ENCODE measurements at regions not wholly inside any gene's neighbourhood (a gene's known extent, or its start where the extent isn't known, plus 50 kb on each side); places are given as distances from the start of the nearest gene placed in this dataset.

DNA sequence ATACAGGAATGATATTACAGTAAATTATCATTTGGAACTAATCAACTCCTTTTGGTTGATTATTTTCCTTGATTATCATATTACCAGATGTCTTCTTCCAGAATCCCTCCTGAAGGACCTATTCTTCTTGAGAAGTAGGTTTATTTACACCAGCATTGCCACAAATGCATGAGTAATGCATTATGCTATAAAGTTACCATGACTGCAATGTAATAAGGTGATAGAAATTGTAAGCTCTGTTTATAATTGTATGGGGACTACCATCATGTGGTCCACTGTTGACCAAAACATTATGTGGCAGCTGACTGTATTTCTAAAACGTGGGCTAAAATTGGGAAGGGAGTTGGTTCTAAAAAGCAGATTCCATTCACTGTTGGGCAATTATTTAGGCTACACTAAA is 602.2 kb downstream of the NYAP2 start:
- Histone ChIP-seq H3K9me3 (no peaks in the 10 kb centered on the region), H3K27me3 (no peaks in the 10 kb centered on the region), H3K4me3 (no peak overlapping the region), H3K4me1 (no peaks in the 10 kb centered on the region), H3K36me3 (ENCODE audit: low read depth, missing control alignments) (no peaks in the 10 kb centered on the region), H3K27ac (no peak overlapping the region)
- TF ChIP-seq, protein P1, sequence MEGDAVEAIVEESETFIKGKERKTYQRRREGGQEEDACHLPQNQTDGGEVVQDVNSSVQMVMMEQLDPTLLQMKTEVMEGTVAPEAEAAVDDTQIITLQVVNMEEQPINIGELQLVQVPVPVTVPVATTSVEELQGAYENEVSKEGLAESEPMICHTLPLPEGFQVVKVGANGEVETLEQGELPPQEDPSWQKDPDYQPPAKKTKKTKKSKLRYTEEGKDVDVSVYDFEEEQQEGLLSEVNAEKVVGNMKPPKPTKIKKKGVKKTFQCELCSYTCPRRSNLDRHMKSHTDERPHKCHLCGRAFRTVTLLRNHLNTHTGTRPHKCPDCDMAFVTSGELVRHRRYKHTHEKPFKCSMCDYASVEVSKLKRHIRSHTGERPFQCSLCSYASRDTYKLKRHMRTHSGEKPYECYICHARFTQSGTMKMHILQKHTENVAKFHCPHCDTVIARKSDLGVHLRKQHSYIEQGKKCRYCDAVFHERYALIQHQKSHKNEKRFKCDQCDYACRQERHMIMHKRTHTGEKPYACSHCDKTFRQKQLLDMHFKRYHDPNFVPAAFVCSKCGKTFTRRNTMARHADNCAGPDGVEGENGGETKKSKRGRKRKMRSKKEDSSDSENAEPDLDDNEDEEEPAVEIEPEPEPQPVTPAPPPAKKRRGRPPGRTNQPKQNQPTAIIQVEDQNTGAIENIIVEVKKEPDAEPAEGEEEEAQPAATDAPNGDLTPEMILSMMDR (IDR thresholded peaks at IDR 0.05), result no peak
- TF ChIP-seq POLR2A (IDR thresholded peaks at IDR 0.05), result no peak
- WGBS, 2 donors, result 57 to 60% methylated on average over 1 of the region's 1 CpG
- intact Hi-C loops (cut with DNase I; ENCODE audit: low total_unique reads), result no loop called here
- no peak for DNase-seq

DNA sequence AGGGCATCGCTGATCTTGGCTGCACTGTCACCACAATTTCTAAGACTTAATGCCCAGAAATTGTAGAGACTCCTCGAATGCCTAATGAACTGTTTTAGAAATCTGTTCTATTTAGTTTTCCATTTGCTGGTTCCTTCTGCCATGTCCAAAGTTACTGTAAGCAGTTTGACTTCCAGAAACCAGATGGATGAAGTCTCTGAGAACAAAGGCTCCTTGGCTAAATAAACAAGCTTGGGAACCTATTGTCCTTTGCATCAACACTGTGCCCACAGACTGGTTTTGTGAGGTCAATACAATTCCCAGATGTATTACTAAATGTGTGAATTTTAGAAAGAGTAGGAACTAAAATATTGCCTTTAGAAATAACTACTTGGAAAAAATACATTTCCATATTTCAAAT is 600.2 kb downstream of the NYAP2 start:
- Histone ChIP-seq H3K36me3 (ENCODE audit: low read depth, missing control alignments) (no peaks in the 10 kb centered on the region), H3K9me3 (no peaks in the 10 kb centered on the region), H3K4me1 (no peaks in the 10 kb centered on the region), H3K4me3 (no peak overlapping the region), H3K27ac (no peak overlapping the region), H3K27me3 (no peaks in the 10 kb centered on the region)
- intact Hi-C loops (cut with DNase I; ENCODE audit: low total_unique reads), result no loop called here
- WGBS, 2 donors, result 66 to 79% methylated on average over 2 of the region's 2 CpGs
- no peak for DNase-seq
- TF ChIP-seq POLR2A (IDR thresholded peaks at IDR 0.05), result no peak
- TF ChIP-seq, protein P1 (IDR thresholded peaks at IDR 0.05), result no peak

DNA sequence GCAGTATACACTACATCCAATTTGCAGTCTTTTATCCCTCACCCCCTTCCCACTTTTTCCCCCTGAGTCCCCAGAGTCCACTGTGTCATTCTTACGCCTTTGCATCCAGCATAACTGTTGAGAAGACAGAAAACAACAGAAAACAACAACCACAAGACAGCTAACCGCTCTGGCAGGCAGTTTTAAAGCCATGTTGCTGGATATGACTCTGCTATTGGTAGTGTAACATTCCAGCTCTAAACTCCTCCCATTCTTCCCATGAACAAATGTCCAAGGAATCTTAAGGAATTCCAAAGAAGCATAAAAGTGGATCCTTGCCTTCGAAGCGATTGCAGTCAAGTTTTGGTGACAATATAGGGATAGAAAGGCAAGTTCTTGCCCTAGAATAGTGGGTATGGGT is 599.1 kb downstream of the NYAP2 start:
- H3K27ac ChIP-seq, result no peak overlapping the region
- 91 to 94% methylated on average over 4 of the region's 4 CpGs for WGBS, 2 donors
- no peak for TF ChIP-seq POLR2A (IDR thresholded peaks at IDR 0.05)
- TF ChIP-seq, protein P1 (IDR thresholded peaks at IDR 0.05), result no peak
- H3K36me3 ChIP-seq (ENCODE audit: low read depth, missing control alignments), result no peaks in the 10 kb centered on the region
- intact Hi-C loops (cut with DNase I; ENCODE audit: low total_unique reads), result no loop called here
- no peak overlapping the region for H3K4me3 ChIP-seq
- H3K27me3 ChIP-seq, result no peaks in the 10 kb centered on the region
- H3K9me3 ChIP-seq, result no peaks in the 10 kb centered on the region
- DNase-seq, result no peak
- H3K4me1 ChIP-seq, result no peaks in the 10 kb centered on the region

DNA sequence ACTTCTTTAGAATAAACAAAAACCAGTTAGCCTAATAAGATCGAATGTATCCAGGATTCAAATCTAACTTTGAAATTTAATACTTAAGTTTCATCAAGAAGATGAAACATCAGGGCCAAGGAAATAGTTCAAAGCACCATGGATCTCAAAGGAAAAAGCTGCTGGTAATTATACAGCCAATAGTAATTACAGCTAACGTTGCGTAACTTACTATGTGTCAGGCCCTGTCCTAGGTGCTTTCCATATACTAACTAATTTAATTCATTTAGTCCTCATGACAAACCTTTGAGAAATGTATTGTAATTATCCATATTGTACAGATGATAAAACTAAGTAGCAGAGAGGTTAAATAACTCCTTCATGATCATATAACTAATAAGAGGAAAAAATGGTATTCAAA is 598.6 kb downstream of the NYAP2 start:
- H3K27ac ChIP-seq, result no peak overlapping the region
- no peaks in the 10 kb centered on the region for H3K4me1 ChIP-seq
- no peaks in the 10 kb centered on the region for H3K36me3 ChIP-seq (ENCODE audit: low read depth, missing control alignments)
- no peak overlapping the region for H3K4me3 ChIP-seq
- WGBS, 2 donors, result 95 to 97% methylated on average over 3 of the region's 3 CpGs
- H3K27me3 ChIP-seq, result no peaks in the 10 kb centered on the region
- no peak for DNase-seq
- no peak for TF ChIP-seq POLR2A (IDR thresholded peaks at IDR 0.05)
- TF ChIP-seq, protein P1 (IDR thresholded peaks at IDR 0.05), result no peak
- H3K9me3 ChIP-seq, result no peaks in the 10 kb centered on the region
- intact Hi-C loops (cut with DNase I; ENCODE audit: low total_unique reads), result no loop called here

DNA sequence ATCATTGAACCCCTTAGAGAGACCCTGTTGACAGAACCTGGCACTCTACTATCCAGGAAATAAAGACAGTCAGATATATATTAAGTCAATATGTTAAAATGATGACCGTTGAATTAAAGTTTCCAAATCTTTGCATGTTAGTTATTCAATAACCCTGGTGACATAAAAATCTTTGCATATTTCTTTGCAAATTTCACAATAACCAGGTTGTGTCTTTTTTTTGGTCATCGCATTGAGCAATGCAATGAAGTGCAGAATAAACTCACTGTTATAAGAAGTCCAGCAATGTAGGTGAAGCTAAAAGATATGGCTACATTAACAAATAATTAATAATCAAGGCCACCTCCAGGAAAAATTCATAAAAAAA is 596.9 kb downstream of the NYAP2 start:
- 92 to 95% methylated on average over 2 of the region's 2 CpGs for WGBS, 2 donors
- no peaks in the 10 kb centered on the region for H3K4me1 ChIP-seq
- no peaks in the 10 kb centered on the region for H3K9me3 ChIP-seq
- no peak overlapping the region for H3K4me3 ChIP-seq
- no peaks in the 10 kb centered on the region for H3K36me3 ChIP-seq (ENCODE audit: low read depth, missing control alignments)
- no peak overlapping the region for H3K27ac ChIP-seq
- no peak for TF ChIP-seq POLR2A (IDR thresholded peaks at IDR 0.05)
- TF ChIP-seq, protein P1 (IDR thresholded peaks at IDR 0.05), result no peak
- intact Hi-C loops (cut with DNase I; ENCODE audit: low total_unique reads), result no loop called here
- DNase-seq, result no peak
- H3K27me3 ChIP-seq, result no peaks in the 10 kb centered on the region

Data from testis (tissue), 2 donors.